ENCODE measurements at regions not wholly inside any gene's neighbourhood (a gene's known extent, or its start where the extent isn't known, plus 50 kb on each side); places are given as distances from the start of the nearest gene placed in this dataset.

GRCh38 chr7:46577394-46577793, 656.3 kb upstream of the IGFBP3 start:
- no peaks in the 10 kb centered on the region for H3K9me3 ChIP-seq (ENCODE audit: low read length)
- no peaks in the 10 kb centered on the region for H3K79me2 ChIP-seq (ENCODE audit: insufficient read depth, low read depth, low read length)
- no peak overlapping the region for H3K27ac ChIP-seq (ENCODE audit: low read depth, low read length, poor library complexity, severe bottlenecking)
- H3K36me3 ChIP-seq (ENCODE audit: insufficient read depth, low read length): no peaks in the 10 kb centered on the region
- ChIA-PET POLR2A (interaction anchor here (0.8 to 0.9 kb wide), 2 partner anchors 38 to 287 kb away, joined by 3 read pairs; no protein-coding TSS in a partner anchor), CTCF (ENCODE audit: unreplicated experiment) (no interaction called here)
- H3K9me2 ChIP-seq (ENCODE audit: insufficient read depth, low read length): no peaks in the 10 kb centered on the region
- DNase-seq (ENCODE audit: low spot score): no peak
- TF ChIP-seq CTCF (conservative IDR thresholded peaks at IDR 0.05; ENCODE audit: low read length) (no peak), EZH2phosphoT487 (IDR thresholded peaks at IDR 0.05; ENCODE audit: borderline replicate concordance, low read depth, low read length) (no peak)
- H2AFZ ChIP-seq (ENCODE audit: low read length): no peak overlapping the region
- intact Hi-C loops (cut with micrococcal nuclease; ENCODE audit: unreplicated experiment): no loop called here
- H3K4me1 ChIP-seq (ENCODE audit: insufficient read depth, low read length, poor library complexity, severe bottlenecking): no peaks in the 10 kb centered on the region
- H3K4me3 ChIP-seq (ENCODE audit: low read depth, low read length, poor library complexity, severe bottlenecking): no peak overlapping the region
- no peak overlapping the region for H3K4me2 ChIP-seq (ENCODE audit: low read length)
- no peaks in the 10 kb centered on the region for H4K20me1 ChIP-seq (ENCODE audit: insufficient read depth, low read length)
- BruUV-seq (replicated peaks): no TSS peak

- CTCF ChIA-PET (ENCODE audit: unreplicated experiment): no interaction called here
- POLR2A ChIA-PET: interaction anchor here (0.8 to 0.9 kb wide), 2 partner anchors 38 to 288 kb away, joined by 3 read pairs; no protein-coding TSS in a partner anchor
- no peak overlapping the region for H3K4me2 ChIP-seq (ENCODE audit: low read length)
- no peak overlapping the region for H3K4me3 ChIP-seq (ENCODE audit: low read depth, low read length, poor library complexity, severe bottlenecking)
- no peak overlapping the region for H2AFZ ChIP-seq (ENCODE audit: low read length)
- H4K20me1 ChIP-seq (ENCODE audit: insufficient read depth, low read length): no peaks in the 10 kb centered on the region
- no peak for DNase-seq (ENCODE audit: low spot score)
- no peaks in the 10 kb centered on the region for H3K9me2 ChIP-seq (ENCODE audit: insufficient read depth, low read length)
- no TSS peak for BruUV-seq (replicated peaks)
- no peaks in the 10 kb centered on the region for H3K9me3 ChIP-seq (ENCODE audit: low read length)
- H3K27ac ChIP-seq (ENCODE audit: low read depth, low read length, poor library complexity, severe bottlenecking): no peak overlapping the region
- TF ChIP-seq CTCF (conservative IDR thresholded peaks at IDR 0.05; ENCODE audit: low read length): no peak
- no peak for TF ChIP-seq EZH2phosphoT487 (IDR thresholded peaks at IDR 0.05; ENCODE audit: borderline replicate concordance, low read depth, low read length)
- no peaks in the 10 kb centered on the region for H3K36me3 ChIP-seq (ENCODE audit: insufficient read depth, low read length)
- H3K4me1 ChIP-seq (ENCODE audit: insufficient read depth, low read length, poor library complexity, severe bottlenecking): no peaks in the 10 kb centered on the region
- intact Hi-C loops (cut with micrococcal nuclease; ENCODE audit: unreplicated experiment): no loop called here
- H3K79me2 ChIP-seq (ENCODE audit: insufficient read depth, low read depth, low read length): no peaks in the 10 kb centered on the region
Measured at GRCh38 chr7:46576950-46577349, 655.9 kb upstream of the IGFBP3 start.

GRCh38 chr7:46572691-46573090, 651.6 kb upstream of the IGFBP3 start:
- no peak overlapping the region for H3K4me2 ChIP-seq (ENCODE audit: low read length)
- H3K4me3 ChIP-seq (ENCODE audit: low read depth, low read length, poor library complexity, severe bottlenecking): no peak overlapping the region
- no peak overlapping the region for H2AFZ ChIP-seq (ENCODE audit: low read length)
- no peak for DNase-seq (ENCODE audit: low spot score)
- intact Hi-C loops (cut with micrococcal nuclease; ENCODE audit: unreplicated experiment): no loop called here
- no peaks in the 10 kb centered on the region for H3K9me2 ChIP-seq (ENCODE audit: insufficient read depth, low read length)
- H3K79me2 ChIP-seq (ENCODE audit: insufficient read depth, low read depth, low read length): no peaks in the 10 kb centered on the region
- POLR2A ChIA-PET: interaction anchor here (0.6 to 0.7 kb wide), 2 partner anchors 22 to 497 kb away, joined by 3 read pairs; no protein-coding TSS in a partner anchor
- no TSS peak for BruUV-seq (replicated peaks)
- TF ChIP-seq EZH2phosphoT487 (IDR thresholded peaks at IDR 0.05; ENCODE audit: borderline replicate concordance, low read depth, low read length) (no peak), CTCF (conservative IDR thresholded peaks at IDR 0.05; ENCODE audit: low read length) (no peak)
- no peaks in the 10 kb centered on the region for H3K36me3 ChIP-seq (ENCODE audit: insufficient read depth, low read length)
- no peaks in the 10 kb centered on the region for H3K4me1 ChIP-seq (ENCODE audit: insufficient read depth, low read length, poor library complexity, severe bottlenecking)
- no peaks in the 10 kb centered on the region for H4K20me1 ChIP-seq (ENCODE audit: insufficient read depth, low read length)
- H3K27ac ChIP-seq (ENCODE audit: low read depth, low read length, poor library complexity, severe bottlenecking): no peak overlapping the region
- CTCF ChIA-PET (ENCODE audit: unreplicated experiment): no interaction called here
- H3K9me3 ChIP-seq (ENCODE audit: low read length): no peaks in the 10 kb centered on the region
